Colonic mucosa (tissue), 4 donors: ENCODE measurements at regions not wholly inside any gene's neighbourhood (a gene's known extent, or its start where the extent isn't known, plus 50 kb on each side); places are given as distances from the start of the nearest gene placed in this dataset.

ENCODE experiments used
- DNase-seq: peaks from one replicate; pipeline ENCODE4 v3.0.0-alpha.2; 2020
- H3K27ac ChIP-seq: fragments of 200-600 bp; one replicate; pipeline ENCODE4 v1.8.0; 2021
- H3K27me3 ChIP-seq: fragments of 200-600 bp; one replicate; pipeline ENCODE4 v1.8.0; 2021
- H3K36me3 ChIP-seq: fragments of 200-600 bp; one replicate; pipeline ENCODE4 v1.8.0; 2021
- H3K4me1 ChIP-seq: fragments of 200-600 bp; one replicate; pipeline ENCODE4 v1.8.0; 2021; ENCODE audit warnings: mild to moderate bottlenecking
- H3K4me3 ChIP-seq: fragments of 200-600 bp; one replicate; pipeline ENCODE4 v1.8.0; 2021
- H3K9ac ChIP-seq, 2 donors: one replicate each; pipeline ENCODE4 v1.7.0; 2013; ENCODE audit warnings: control low read depth in 2 of 2, low read depth in 2 of 2, low read length in 2 of 2
- H3K9me3 ChIP-seq: fragments of 200-600 bp; one replicate; pipeline ENCODE4 v1.8.0; 2021
- intact Hi-C: fragments of 100-400 bp; cut with DNase I; formaldehyde crosslinking; loops from one replicate; pipeline ENCODE4 v1.14.1; 2022
- TF ChIP-seq, protein P1 (sequence below): fragments of 200-600 bp; IDR thresholded peaks from one replicate; pipeline ENCODE4 v1.8.0; 2022; ENCODE audit warnings: antibody characterized with exemption, mild to moderate bottlenecking
- donor health status: healthy.
- donor health status: DM: no; HTN: no; CAD: no.
- donor health status: DM: no; HTN: no; CAD: no.

DNA sequence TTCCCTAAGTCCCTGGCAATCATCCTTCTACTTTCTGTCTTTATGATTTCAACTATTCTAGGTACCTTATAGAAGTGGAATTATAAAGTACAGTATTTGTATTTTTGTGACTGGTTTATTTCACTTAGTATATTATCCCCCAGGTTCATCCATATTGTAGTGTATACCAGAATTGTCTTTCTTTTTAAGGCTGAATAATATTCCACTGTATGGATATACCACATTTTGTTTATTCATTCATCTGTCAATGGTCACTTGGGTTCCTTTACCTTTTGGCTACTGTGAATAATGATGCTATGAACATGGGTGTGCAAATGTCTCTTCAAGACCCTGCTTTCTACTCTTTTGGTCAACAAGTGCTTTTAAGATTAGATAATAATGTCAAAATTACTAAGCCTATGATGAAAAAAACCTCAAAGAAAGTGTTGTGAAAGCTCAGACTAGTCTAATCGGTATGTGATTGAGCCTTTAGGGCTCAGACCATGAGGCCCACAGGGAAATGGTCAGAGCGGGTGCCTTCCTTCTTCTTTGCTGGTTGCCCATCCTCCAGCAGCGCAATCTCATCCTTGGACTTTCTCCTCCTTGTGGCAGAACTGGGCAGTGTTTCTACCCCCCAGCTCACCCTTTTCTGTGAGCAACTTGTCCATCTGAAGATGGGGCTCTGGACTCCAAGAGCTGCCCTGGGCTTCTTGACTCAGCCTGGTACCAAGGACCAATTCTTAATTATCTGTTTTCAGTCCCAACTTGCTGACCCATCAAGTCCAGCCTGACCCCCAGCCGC, 105.4 kb downstream of the TTC8 start:
- no peak overlapping the region for H3K4me3 ChIP-seq
- TF ChIP-seq, protein P1, sequence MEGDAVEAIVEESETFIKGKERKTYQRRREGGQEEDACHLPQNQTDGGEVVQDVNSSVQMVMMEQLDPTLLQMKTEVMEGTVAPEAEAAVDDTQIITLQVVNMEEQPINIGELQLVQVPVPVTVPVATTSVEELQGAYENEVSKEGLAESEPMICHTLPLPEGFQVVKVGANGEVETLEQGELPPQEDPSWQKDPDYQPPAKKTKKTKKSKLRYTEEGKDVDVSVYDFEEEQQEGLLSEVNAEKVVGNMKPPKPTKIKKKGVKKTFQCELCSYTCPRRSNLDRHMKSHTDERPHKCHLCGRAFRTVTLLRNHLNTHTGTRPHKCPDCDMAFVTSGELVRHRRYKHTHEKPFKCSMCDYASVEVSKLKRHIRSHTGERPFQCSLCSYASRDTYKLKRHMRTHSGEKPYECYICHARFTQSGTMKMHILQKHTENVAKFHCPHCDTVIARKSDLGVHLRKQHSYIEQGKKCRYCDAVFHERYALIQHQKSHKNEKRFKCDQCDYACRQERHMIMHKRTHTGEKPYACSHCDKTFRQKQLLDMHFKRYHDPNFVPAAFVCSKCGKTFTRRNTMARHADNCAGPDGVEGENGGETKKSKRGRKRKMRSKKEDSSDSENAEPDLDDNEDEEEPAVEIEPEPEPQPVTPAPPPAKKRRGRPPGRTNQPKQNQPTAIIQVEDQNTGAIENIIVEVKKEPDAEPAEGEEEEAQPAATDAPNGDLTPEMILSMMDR: no peak
- no peaks in the 10 kb centered on the region for H3K36me3 ChIP-seq
- intact Hi-C loops: no loop called here
- H3K27ac ChIP-seq: no peak overlapping the region
- H3K9me3 ChIP-seq: no peaks in the 10 kb centered on the region
- H3K27me3 ChIP-seq: no peaks in the 10 kb centered on the region
- H3K4me1 ChIP-seq: no peaks in the 10 kb centered on the region
- DNase-seq: no peak
- no peak overlapping the region for H3K9ac ChIP-seq

DNA sequence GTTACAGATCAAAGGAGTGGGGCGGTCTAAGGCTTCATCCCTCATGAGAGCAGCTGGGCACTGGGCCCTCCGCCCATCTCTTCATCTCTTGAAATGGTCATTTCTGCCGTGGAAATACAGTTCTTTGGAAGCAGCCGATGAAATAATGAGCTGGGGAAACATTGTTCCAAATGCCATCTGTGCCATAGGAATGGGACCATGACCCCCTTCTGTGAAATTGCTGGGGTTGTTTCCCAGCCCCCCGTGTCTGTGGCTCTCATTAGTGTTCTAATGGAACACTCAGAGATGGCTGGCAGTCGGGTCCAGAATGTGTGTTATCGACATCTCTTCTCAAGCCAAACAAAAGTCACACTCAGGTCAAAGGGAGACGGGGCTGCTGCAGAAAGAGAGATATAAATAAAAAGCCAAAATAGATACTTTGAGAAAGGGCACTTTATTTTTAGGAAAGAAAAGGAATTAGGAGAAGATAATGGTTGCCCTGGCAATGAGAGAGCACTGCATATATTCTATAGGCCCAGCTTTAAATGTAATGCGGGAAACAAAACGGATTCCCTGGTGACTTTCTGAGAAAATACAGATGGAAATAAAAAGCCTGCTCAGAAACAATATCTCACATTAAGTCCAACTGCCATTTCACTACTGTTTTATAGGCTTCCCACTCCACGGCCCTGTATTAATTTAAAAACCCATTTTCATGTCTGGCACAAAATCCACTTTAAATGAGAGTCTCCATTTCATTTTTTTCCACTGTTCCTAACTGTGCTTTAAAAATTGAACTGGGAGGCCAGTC, 107.1 kb downstream of the TTC8 start:
- H3K27me3 ChIP-seq: no peaks in the 10 kb centered on the region
- no peaks in the 10 kb centered on the region for H3K9me3 ChIP-seq
- H3K4me1 ChIP-seq: no peaks in the 10 kb centered on the region
- TF ChIP-seq, protein P1: no peak
- H3K36me3 ChIP-seq: no peaks in the 10 kb centered on the region
- intact Hi-C loops: no loop called here
- H3K4me3 ChIP-seq: no peak overlapping the region
- H3K9ac ChIP-seq: no peak overlapping the region
- no peak for DNase-seq
- no peak overlapping the region for H3K27ac ChIP-seq

DNA sequence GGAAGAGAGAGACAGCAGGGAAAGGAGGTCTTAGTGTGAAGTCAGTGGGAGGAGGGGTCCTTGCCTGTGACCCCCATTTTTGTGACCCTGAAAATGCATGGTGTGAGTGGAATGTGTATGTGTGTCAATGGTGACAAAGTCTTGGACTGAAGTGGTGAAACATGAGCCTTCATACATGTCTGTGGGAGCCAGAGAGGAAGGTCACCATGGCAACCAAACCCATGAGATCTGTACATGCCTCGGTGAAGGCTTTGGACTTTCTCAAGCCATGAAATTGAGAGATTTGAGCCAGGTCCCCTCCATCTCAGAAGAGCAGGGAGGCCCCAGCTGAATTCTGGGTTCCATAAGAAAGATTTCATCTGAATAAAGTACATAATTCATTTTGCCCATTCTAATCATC, 108.7 kb downstream of the TTC8 start:
- no peaks in the 10 kb centered on the region for H3K9me3 ChIP-seq
- H3K9ac ChIP-seq: no peak overlapping the region
- no peaks in the 10 kb centered on the region for H3K4me1 ChIP-seq
- intact Hi-C loops: no loop called here
- no peaks in the 10 kb centered on the region for H3K36me3 ChIP-seq
- TF ChIP-seq, protein P1: no peak
- no peaks in the 10 kb centered on the region for H3K27me3 ChIP-seq
- no peak for DNase-seq
- H3K27ac ChIP-seq: no peak overlapping the region
- no peak overlapping the region for H3K4me3 ChIP-seq

DNA sequence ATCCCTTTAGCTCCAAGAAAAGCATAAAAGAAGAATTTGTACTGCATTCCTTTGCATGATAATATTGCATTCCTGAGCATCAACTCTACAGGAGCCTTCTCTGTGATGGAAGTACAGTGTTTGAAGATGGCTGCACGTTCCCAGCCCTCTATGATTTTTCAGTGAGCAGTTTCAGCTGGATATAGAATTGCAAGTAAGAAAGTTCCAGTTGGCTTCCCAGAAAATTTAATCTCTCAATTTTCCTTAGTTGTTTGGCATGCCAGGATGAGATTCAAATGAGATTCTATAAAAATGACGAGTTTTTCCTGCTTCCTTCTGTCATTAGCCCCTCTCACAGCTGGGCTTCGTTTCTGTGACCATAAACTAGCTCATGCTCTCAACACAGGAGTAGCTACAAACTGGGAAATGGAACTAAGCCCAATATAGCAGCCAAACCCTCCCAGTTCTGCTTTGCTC, 109.9 kb downstream of the TTC8 start:
- H3K27me3 ChIP-seq: no peaks in the 10 kb centered on the region
- H3K9ac ChIP-seq: no peak overlapping the region
- H3K9me3 ChIP-seq: no peaks in the 10 kb centered on the region
- no peak overlapping the region for H3K27ac ChIP-seq
- H3K4me3 ChIP-seq: no peak overlapping the region
- H3K4me1 ChIP-seq: no peaks in the 10 kb centered on the region
- TF ChIP-seq, protein P1: no peak
- H3K36me3 ChIP-seq: no peaks in the 10 kb centered on the region
- no peak for DNase-seq
- intact Hi-C loops: no loop called here

DNA sequence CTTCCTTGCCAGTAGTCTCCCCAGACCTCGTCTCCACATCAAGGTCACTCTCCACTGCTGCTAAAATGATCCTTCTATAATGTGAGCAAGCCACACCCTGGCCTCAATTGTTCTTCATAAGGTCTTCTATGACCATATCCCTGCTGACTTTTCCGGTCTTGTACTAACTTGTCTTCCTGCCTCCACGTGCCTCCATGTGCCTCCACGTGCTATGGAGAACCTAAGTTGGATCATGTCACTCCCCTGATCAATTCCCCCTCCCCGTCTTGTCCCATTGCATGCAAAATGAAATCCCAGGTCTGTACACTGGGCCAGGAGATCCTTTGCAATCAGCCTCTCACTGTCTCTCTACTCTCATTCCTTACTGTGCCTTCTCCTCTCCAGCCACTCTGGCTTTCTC, 110.6 kb downstream of the TTC8 start:
- no peak overlapping the region for H3K4me3 ChIP-seq
- H3K4me1 ChIP-seq: no peaks in the 10 kb centered on the region
- no peak overlapping the region for H3K27ac ChIP-seq
- no peak overlapping the region for H3K9ac ChIP-seq
- DNase-seq: no peak
- intact Hi-C loops: no loop called here
- TF ChIP-seq, protein P1: no peak
- no peaks in the 10 kb centered on the region for H3K36me3 ChIP-seq
- no peaks in the 10 kb centered on the region for H3K9me3 ChIP-seq
- H3K27me3 ChIP-seq: no peaks in the 10 kb centered on the region
